Prostate gland (tissue), 2 donors: ENCODE measurements at regions not wholly inside any gene's neighbourhood (a gene's known extent, or its start where the extent isn't known, plus 50 kb on each side); places are given as distances from the start of the nearest gene placed in this dataset.
"Not testable (repeated sequence)": the region's sequence is repeated elsewhere in the genome, so short reads cannot be mapped to it uniquely, and the experiment has no call there.

ENCODE experiments used
- POLR2A ChIP-seq: fragments of 450-650 bp; IDR thresholded peaks from one replicate; pipeline ENCODE4 v1.6.1; 2016; ENCODE audit warnings: antibody characterized with exemption, mild to moderate bottlenecking
- TF ChIP-seq, protein P1 (sequence below), 4 experiments: fragments of 200-600 bp in 2 of 4; fragments of 450-650 bp in 2 of 4; sonication (generic) in 2 of 4; IDR thresholded peaks; 1 replicate in 3 of 4; 2 replicates in 1 of 4; pipeline ENCODE4 v1.5.1; 2016 to 2019; ENCODE audit warnings: antibody characterized with exemption in 4 of 4, mild to moderate bottlenecking in 2 of 4, moderate library complexity in 2 of 4

DNA sequence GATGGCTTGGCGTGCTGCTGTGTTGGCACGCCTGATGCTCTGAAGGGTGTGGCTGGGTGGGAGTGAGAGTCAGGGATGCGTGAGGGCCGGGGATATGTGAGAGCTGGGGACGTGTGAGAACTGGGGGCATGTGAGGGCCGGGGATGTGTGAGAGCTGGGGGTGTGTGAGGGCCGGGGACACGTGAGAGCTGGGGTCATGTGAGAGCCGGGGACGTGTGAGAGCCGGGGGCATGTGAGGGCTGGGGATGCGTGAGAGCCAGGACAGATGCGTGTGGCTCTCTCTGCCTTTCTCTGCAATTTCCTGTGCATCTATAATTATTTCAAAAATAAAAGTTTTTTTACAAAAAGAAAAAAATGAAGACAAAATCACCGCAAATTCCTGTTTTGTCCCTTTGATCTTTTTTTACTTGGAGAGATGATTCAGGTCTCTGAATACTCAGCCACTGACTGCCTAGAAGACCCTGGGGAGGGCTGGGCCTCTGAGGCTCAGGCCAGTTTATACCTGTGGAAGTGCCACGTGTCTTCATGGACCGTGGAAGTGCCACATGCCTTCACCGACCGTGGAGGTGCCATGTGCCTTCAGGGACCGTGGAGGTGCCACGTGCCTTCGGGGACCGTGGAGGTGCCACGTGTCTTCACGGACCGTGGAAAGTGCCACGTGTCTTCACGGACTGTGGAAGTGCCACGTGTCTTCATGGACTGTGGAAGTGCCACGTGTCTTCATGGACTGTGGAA lies 170.4 kb downstream of the LAT start:
- TF ChIP-seq, protein P1, sequence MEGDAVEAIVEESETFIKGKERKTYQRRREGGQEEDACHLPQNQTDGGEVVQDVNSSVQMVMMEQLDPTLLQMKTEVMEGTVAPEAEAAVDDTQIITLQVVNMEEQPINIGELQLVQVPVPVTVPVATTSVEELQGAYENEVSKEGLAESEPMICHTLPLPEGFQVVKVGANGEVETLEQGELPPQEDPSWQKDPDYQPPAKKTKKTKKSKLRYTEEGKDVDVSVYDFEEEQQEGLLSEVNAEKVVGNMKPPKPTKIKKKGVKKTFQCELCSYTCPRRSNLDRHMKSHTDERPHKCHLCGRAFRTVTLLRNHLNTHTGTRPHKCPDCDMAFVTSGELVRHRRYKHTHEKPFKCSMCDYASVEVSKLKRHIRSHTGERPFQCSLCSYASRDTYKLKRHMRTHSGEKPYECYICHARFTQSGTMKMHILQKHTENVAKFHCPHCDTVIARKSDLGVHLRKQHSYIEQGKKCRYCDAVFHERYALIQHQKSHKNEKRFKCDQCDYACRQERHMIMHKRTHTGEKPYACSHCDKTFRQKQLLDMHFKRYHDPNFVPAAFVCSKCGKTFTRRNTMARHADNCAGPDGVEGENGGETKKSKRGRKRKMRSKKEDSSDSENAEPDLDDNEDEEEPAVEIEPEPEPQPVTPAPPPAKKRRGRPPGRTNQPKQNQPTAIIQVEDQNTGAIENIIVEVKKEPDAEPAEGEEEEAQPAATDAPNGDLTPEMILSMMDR (IDR thresholded peaks at IDR 0.05), result not testable (repeated sequence)
- not testable (repeated sequence) for TF ChIP-seq POLR2A
